HCT116 (cell line): ENCODE measurements at regions not wholly inside any gene's neighbourhood (a gene's known extent, or its start where the extent isn't known, plus 50 kb on each side); places are given as distances from the start of the nearest gene placed in this dataset.

Source experiments
- ATAC-seq: fragments of 200-7000 bp; cut with Tn5 transposase; 2 replicates; pipeline ENCODE4 v1.9.1; 2020; ENCODE audit warnings: mild to moderate bottlenecking, moderate library complexity
- BruUV-seq: library from RNA; stranded (reverse); fragments of 400-500 nt; replicated peaks from 2 replicates; lab custom pipeline; 2021; lab: Mats Ljungman, UMichigan
- CTCF ChIA-PET: fragments of 300-600 bp; sonication (Branson Sonifier 250); formaldehyde crosslinking; loops from one replicate; lab custom pipeline; 2021; ENCODE audit warnings: antibody characterized with exemption; lab: Charles Lee
- POLR2A ChIA-PET: fragments of 300-600, 350-600 bp; sonication (Branson Sonifier 250); formaldehyde crosslinking; loops from one replicate; lab custom pipeline; 2021; ENCODE audit warnings: antibody characterized with exemption; lab: Charles Lee
- RAD21 ChIA-PET, 2 experiments: fragments of 300-600 bp; sonication (Branson Sonifier 250); formaldehyde crosslinking; loops; one replicate each; lab custom pipeline; 2023; ENCODE audit warnings: low total read pairs in 2 of 2; ENCODE audit not compliant: uncharacterized antibody in 2 of 2, unreplicated experiment in 2 of 2, low non-redundant PET in 1 of 2; lab: Charles Lee
- DNase-seq: peaks from one replicate; pipeline ENCODE4 v3.0.0-alpha.2; 2010; ENCODE audit warnings: low read depth, low spot score
- H2AFZ ChIP-seq: fragments of 200-600 bp; shearing (Covaris generic), sonication (generic); 2 replicates; pipeline ENCODE4 v1.6.1; 2017; ENCODE audit warnings: low read depth, mixed run types, mixed read lengths, antibody characterized with exemption, low read length; ENCODE audit not compliant: poor library complexity, severe bottlenecking
- H3K27ac ChIP-seq: 2 replicates; pipeline ENCODE4 v1.5.1; 2012; ENCODE audit warnings: low read depth, low read length
- H3K27me3 ChIP-seq: fragments of 200-600 bp; sonication (generic); 2 replicates; pipeline ENCODE4 v1.6.1; 2016; ENCODE audit warnings: mixed run types, low read length, mixed read lengths; ENCODE audit not compliant: insufficient read depth
- H3K36me3 ChIP-seq, 2 experiments: fragments of 200-500 bp in 1 of 2; fragments of 200-600 bp in 1 of 2; sonication (Bioruptor generic) in 1 of 2; sonication (generic) in 1 of 2; 2 replicates each; pipeline versions ENCODE4 v1.5.1 to v1.6.1; 2014 to 2016; ENCODE audit warnings: low read length in 2 of 2, inconsistent platforms in 1 of 2, mixed read lengths in 1 of 2, mixed run types in 1 of 2; ENCODE audit not compliant: insufficient read depth in 2 of 2, control insufficient read depth in 1 of 2
- H3K4me1 ChIP-seq, 2 experiments: fragments of 200-600 bp in 1 of 2; sonication (generic) in 1 of 2; 2 replicates each; pipeline versions ENCODE4 v1.5.1 to v1.6.1; 2012 to 2017; ENCODE audit warnings: low read length in 2 of 2, inconsistent platforms in 1 of 2, mild to moderate bottlenecking in 1 of 2, mixed read lengths in 1 of 2, mixed run types in 1 of 2, moderate library complexity in 1 of 2; ENCODE audit not compliant: insufficient read depth in 2 of 2, control insufficient read depth in 1 of 2
- H3K4me2 ChIP-seq: fragments of 200-600 bp; sonication (generic); 2 replicates; pipeline ENCODE4 v1.6.1; 2017; ENCODE audit warnings: mixed run types, low read length, mixed read lengths
- H3K4me3 ChIP-seq, 2 experiments: fragments of 200-600 bp in 1 of 2; sonication (generic) in 1 of 2; replicated peaks in 1 of 2; 2 replicates each; pipeline ENCODE4 v1.5.1; 2011 to 2016; ENCODE audit warnings: low read length in 2 of 2, control low read depth in 1 of 2, low read depth in 1 of 2, mild to moderate bottlenecking in 1 of 2, mixed read lengths in 1 of 2, mixed run types in 1 of 2
- H3K79me2 ChIP-seq: fragments of 200-600 bp; sonication (generic); 2 replicates; pipeline ENCODE4 v1.6.1; 2017; ENCODE audit warnings: mild to moderate bottlenecking, mixed run types, low read length, moderate library complexity, mixed read lengths; ENCODE audit not compliant: insufficient read depth
- H3K9ac ChIP-seq: fragments of 200-600 bp; sonication (generic); 2 replicates; pipeline ENCODE4 v1.6.1; 2016; ENCODE audit warnings: low read length, mixed read lengths
- H3K9me2 ChIP-seq: fragments of 200-600 bp; sonication (generic), shearing (Covaris generic); 2 replicates; pipeline ENCODE4 v1.6.1; 2017; ENCODE audit warnings: mixed run types, mild to moderate bottlenecking, moderate library complexity; ENCODE audit not compliant: insufficient read depth
- H3K9me3 ChIP-seq, 2 experiments: fragments of 200-500 bp in 1 of 2; fragments of 200-600 bp in 1 of 2; sonication (Bioruptor generic) in 1 of 2; sonication (generic) in 1 of 2; 2 replicates each; pipeline ENCODE4 v1.6.1; 2014 to 2017; ENCODE audit warnings: low read length in 2 of 2, mixed read lengths in 2 of 2, inconsistent platforms in 1 of 2, low read depth in 1 of 2, mild to moderate bottlenecking in 1 of 2, mixed run types in 1 of 2, moderate library complexity in 1 of 2; ENCODE audit not compliant: control insufficient read depth in 1 of 2, insufficient read depth in 1 of 2
- H4K20me1 ChIP-seq: fragments of 200-600 bp; sonication (generic), shearing (Covaris generic); 2 replicates; pipeline ENCODE4 v1.6.1; 2017; ENCODE audit warnings: mixed run types, mild to moderate bottlenecking, moderate library complexity; ENCODE audit not compliant: insufficient read depth
- ATF3 ChIP-seq: IDR thresholded peaks from 2 replicates; pipeline ENCODE4 v1.6.1; 2012
- CBX3 ChIP-seq: IDR thresholded peaks from 2 replicates; pipeline ENCODE4 v1.6.1; 2012; ENCODE audit warnings: low read depth
- CTCF ChIP-seq, 3 experiments: fragments of 200-600 bp in 1 of 3; sonication (generic) in 1 of 3; IDR thresholded peaks in 2 of 3; conservative IDR thresholded peaks in 1 of 3; 2 replicates each; pipeline ENCODE4 v1.5.1; 2012 to 2017; ENCODE audit warnings: low read depth in 2 of 3, low read length in 2 of 3, antibody characterized with exemption in 1 of 3, borderline replicate concordance in 1 of 3, control low read depth in 1 of 3, mild to moderate bottlenecking in 1 of 3, mixed read lengths in 1 of 3, mixed run types in 1 of 3, moderate library complexity in 1 of 3; ENCODE audit not compliant: insufficient read depth in 1 of 3
- EGR1 ChIP-seq: IDR thresholded peaks from 2 replicates; pipeline ENCODE4 v1.6.1; 2012; ENCODE audit warnings: low read depth
- ELF1 ChIP-seq: IDR thresholded peaks from 2 replicates; pipeline ENCODE4 v1.6.1; 2012; ENCODE audit warnings: low read depth, borderline replicate concordance
- EZH2 ChIP-seq: fragments of 200-600 bp; sonication (generic); IDR thresholded peaks from 2 replicates; pipeline ENCODE4 v1.6.1; 2017; ENCODE audit warnings: antibody characterized with exemption, mixed run types
- EZH2phosphoT487 ChIP-seq: fragments of 200-600 bp; IDR thresholded peaks from 2 replicates; pipeline ENCODE4 v1.6.1; 2018; ENCODE audit warnings: antibody characterized with exemption, borderline replicate concordance
- FOSL1 ChIP-seq: IDR thresholded peaks from 2 replicates; pipeline ENCODE4 v1.6.1; 2012; ENCODE audit warnings: low read depth
- JUND ChIP-seq: IDR thresholded peaks from 2 replicates; pipeline ENCODE4 v1.6.1; 2012
- MAX ChIP-seq: IDR thresholded peaks from 2 replicates; pipeline ENCODE4 v1.6.1; 2012
- POLR2A ChIP-seq: IDR thresholded peaks from 2 replicates; pipeline ENCODE4 v1.7.0; 2011; ENCODE audit warnings: borderline replicate concordance; ENCODE audit not compliant: insufficient read depth, insufficient read length; ENCODE audit errors: extremely low read depth
- POLR2AphosphoS5 ChIP-seq: IDR thresholded peaks from 2 replicates; pipeline ENCODE4 v1.6.1; 2011; ENCODE audit warnings: mild to moderate bottlenecking, low read depth, low read length, moderate library complexity
- RAD21 ChIP-seq: IDR thresholded peaks from 2 replicates; pipeline ENCODE4 v1.6.1; 2012; ENCODE audit warnings: low read depth, mild to moderate bottlenecking
- REST ChIP-seq: IDR thresholded peaks from 2 replicates; pipeline ENCODE4 v1.6.1; 2012; ENCODE audit warnings: low read depth
- SIN3A ChIP-seq: IDR thresholded peaks from 2 replicates; pipeline ENCODE4 v1.6.1; 2012; ENCODE audit warnings: low read depth
- SRF ChIP-seq: IDR thresholded peaks from 2 replicates; pipeline ENCODE4 v1.6.1; 2012; ENCODE audit warnings: low read depth
- TCF7L2 ChIP-seq: IDR thresholded peaks from 2 replicates; pipeline ENCODE4 v1.7.0; 2011; ENCODE audit warnings: borderline replicate concordance, inconsistent platforms; ENCODE audit not compliant: insufficient read depth, insufficient read length; ENCODE audit errors: extremely low read depth
- YY1 ChIP-seq: IDR thresholded peaks from 2 replicates; pipeline ENCODE4 v1.6.1; 2011; ENCODE audit warnings: low read length, low read depth, moderate library complexity, mild to moderate bottlenecking; ENCODE audit not compliant: insufficient replicate concordance; ENCODE audit errors: extremely low read depth
- ZFX ChIP-seq: fragments of 450-650 bp; IDR thresholded peaks from 2 replicates; pipeline ENCODE4 v1.6.1; 2017
- ZNF274 ChIP-seq: fragments of 200-500 bp; sonication (Bioruptor generic); IDR thresholded peaks from 2 replicates; pipeline ENCODE4 v1.6.1; 2014; ENCODE audit warnings: mild to moderate bottlenecking, low read depth, low read length, inconsistent platforms
- intact Hi-C: fragments of 100-400 bp; cut with micrococcal nuclease; formaldehyde crosslinking; loops from 2 replicates; pipeline ENCODE4 v1.10.0; 2022

GRCh38 chr10:4473977-4474376 lies 352.0 kb upstream of the AKR1E2 start:
- ChIA-PET RAD21 (no interaction called here), CTCF (no interaction called here), POLR2A (no interaction called here)
- no peaks in the 10 kb centered on the region for H4K20me1 ChIP-seq
- no peaks in the 10 kb centered on the region for H3K79me2 ChIP-seq
- no peak overlapping the region for H2AFZ ChIP-seq
- no peaks in the 10 kb centered on the region for H3K9me3 ChIP-seq
- H3K4me3 ChIP-seq: no peak overlapping the region
- TF ChIP-seq ELF1: no peak
- TF ChIP-seq MAX: no peak
- TF ChIP-seq POLR2A: no peak
- TF ChIP-seq EZH2phosphoT487: no peak
- TF ChIP-seq POLR2AphosphoS5: no peak
- no peak for TF ChIP-seq RAD21
- no peak for TF ChIP-seq ATF3
- no peak for TF ChIP-seq ZNF274
- TF ChIP-seq EGR1: no peak
- TF ChIP-seq ZFX: no peak
- TF ChIP-seq SIN3A: no peak
- TF ChIP-seq CBX3: no peak
- no peak for TF ChIP-seq SRF
- TF ChIP-seq FOSL1: no peak
- no peak for TF ChIP-seq JUND
- no peak for TF ChIP-seq REST
- no peak for TF ChIP-seq CTCF (IDR thresholded peaks at IDR 0.05 in 2 of 3, conservative IDR thresholded peaks at IDR 0.05 in 1 of 3; ENCODE audit: borderline replicate concordance in 1 of 3, insufficient read depth in 1 of 3, low read depth in 2 of 3, low read length in 2 of 3)
- no peak for TF ChIP-seq TCF7L2
- TF ChIP-seq EZH2: no peak
- TF ChIP-seq YY1: no peak
- no peak for ATAC-seq
- H3K27ac ChIP-seq: no peak overlapping the region
- intact Hi-C loops: no loop called here
- no peaks in the 10 kb centered on the region for H3K36me3 ChIP-seq
- H3K27me3 ChIP-seq: no peaks in the 10 kb centered on the region
- no peak for DNase-seq
- BruUV-seq: no TSS peak
- H3K9ac ChIP-seq: no peak overlapping the region
- H3K4me2 ChIP-seq: no peak overlapping the region
- H3K9me2 ChIP-seq: no peaks in the 10 kb centered on the region
- no peaks in the 10 kb centered on the region; a peak in 1 of 4 replicates for H3K4me1 ChIP-seq
